ENCODE measurements at regions not wholly inside any gene's neighbourhood (a gene's known extent, or its start where the extent isn't known, plus 50 kb on each side); places are given as distances from the start of the nearest gene placed in this dataset.
"Not testable (repeated sequence)": the region's sequence is repeated elsewhere in the genome, so short reads cannot be mapped to it uniquely, and the experiment has no call there.

- Mint-ChIP-seq H3K27me3 (no peaks in the 10 kb centered on the region), H3K4me3 (no peak overlapping the region), H3K9me3 (no peaks in the 10 kb centered on the region), H3K36me3 (ENCODE audit: low read depth) (no peaks in the 10 kb centered on the region), H3K4me1 (no peaks in the 10 kb centered on the region), H3K27ac (no peak overlapping the region)
- ChIA-PET CTCF (no interaction called here), POLR2A (no interaction called here)
- DNase-seq, result no peak
Observed at GRCh38 chr1:4482526-4482925, 171.9 kb upstream of the AJAP1 start.

- no peaks in the 10 kb centered on the region for H3K36me3 Mint-ChIP-seq (ENCODE audit: low read depth)
- no peaks in the 10 kb centered on the region for H3K27me3 Mint-ChIP-seq
- no peaks in the 10 kb centered on the region for H3K9me3 Mint-ChIP-seq
- no peaks in the 10 kb centered on the region for H3K4me1 Mint-ChIP-seq
- CTCF ChIA-PET, result no interaction called here
- no peak overlapping the region for H3K27ac Mint-ChIP-seq
- POLR2A ChIA-PET, result no interaction called here
- no peak for DNase-seq
- H3K4me3 Mint-ChIP-seq, result no peak overlapping the region
Observed at GRCh38 chr1:4483021-4483625, 171.3 kb upstream of the AJAP1 start.

GRCh38 chr1:4485398-4485797 is 169.0 kb upstream of the AJAP1 start:
- H3K27me3 Mint-ChIP-seq, result peaks cover under 1% of the 10 kb centered on the region
- POLR2A ChIA-PET, result no interaction called here
- no peaks in the 10 kb centered on the region for H3K9me3 Mint-ChIP-seq
- no peak for DNase-seq
- H3K4me1 Mint-ChIP-seq, result no peaks in the 10 kb centered on the region
- H3K27ac Mint-ChIP-seq, result no peak overlapping the region
- no peaks in the 10 kb centered on the region for H3K36me3 Mint-ChIP-seq (ENCODE audit: low read depth)
- CTCF ChIA-PET, result no interaction called here
- no peak overlapping the region for H3K4me3 Mint-ChIP-seq

- POLR2A ChIA-PET, result no interaction called here
- H3K36me3 Mint-ChIP-seq (ENCODE audit: low read depth), result no peaks in the 10 kb centered on the region
- no peak overlapping the region for H3K27ac Mint-ChIP-seq
Observed at GRCh38 chr1:4485878-4486277, 168.5 kb upstream of the AJAP1 start.

GRCh38 chr1:4486408-4487120 is 167.8 kb upstream of the AJAP1 start:
- Mint-ChIP-seq H3K36me3 (ENCODE audit: low read depth) (no peaks in the 10 kb centered on the region), H3K4me1 (no peaks in the 10 kb centered on the region), H3K27ac (peak overlapping the region; percentile 41), H3K4me3 (no peak overlapping the region), H3K9me3 (no peaks in the 10 kb centered on the region), H3K27me3 (peaks cover 2% of the 10 kb centered on the region)
- CTCF ChIA-PET, result no interaction called here
- DNase-seq, result no peak
- POLR2A ChIA-PET, result no interaction called here

More at GRCh38 chr1:4485878-4486277, 168.5 kb upstream of the AJAP1 start:
- CTCF ChIA-PET, result no interaction called here
- H3K9me3 Mint-ChIP-seq, result no peaks in the 10 kb centered on the region
- H3K27me3 Mint-ChIP-seq, result peaks cover 2% of the 10 kb centered on the region
- H3K4me1 Mint-ChIP-seq, result no peaks in the 10 kb centered on the region
- DNase-seq, result no peak
- no peak overlapping the region for H3K4me3 Mint-ChIP-seq

GRCh38 chr1:4488018-4488417 is 166.4 kb upstream of the AJAP1 start:
- no peak for DNase-seq
- no peak overlapping the region for H3K27ac Mint-ChIP-seq
- no peaks in the 10 kb centered on the region for H3K36me3 Mint-ChIP-seq (ENCODE audit: low read depth)
- H3K9me3 Mint-ChIP-seq, result no peaks in the 10 kb centered on the region
- ChIA-PET POLR2A (no interaction called here), CTCF (no interaction called here)
- H3K27me3 Mint-ChIP-seq, result peaks cover 2% of the 10 kb centered on the region
- H3K4me1 Mint-ChIP-seq, result no peaks in the 10 kb centered on the region
- H3K4me3 Mint-ChIP-seq, result no peak overlapping the region

- Mint-ChIP-seq H3K27ac (no peak overlapping the region), H3K4me1 (no peaks in the 10 kb centered on the region), H3K27me3 (peaks cover 2% of the 10 kb centered on the region), H3K4me3 (no peak overlapping the region), H3K36me3 (ENCODE audit: low read depth) (no peaks in the 10 kb centered on the region), H3K9me3 (no peaks in the 10 kb centered on the region)
- ChIA-PET POLR2A (interaction anchor here (0.6 kb wide), 1 partner anchor 9 kb away, joined by 3 read pairs; no protein-coding TSS in a partner anchor), CTCF (no interaction called here)
- DNase-seq, result no peak
Observed at GRCh38 chr1:4489486-4489885, 164.9 kb upstream of the AJAP1 start.

- H3K36me3 Mint-ChIP-seq (ENCODE audit: low read depth); H3K9me3 Mint-ChIP-seq; H3K4me3 Mint-ChIP-seq; DNase-seq; H3K4me1 Mint-ChIP-seq; H3K27me3 Mint-ChIP-seq; H3K27ac Mint-ChIP-seq; CTCF ChIA-PET: not testable (repeated sequence)
- POLR2A ChIA-PET, result interaction anchor here (0.6 kb wide), 1 partner anchor 10 kb away, joined by 3 read pairs; no protein-coding TSS in a partner anchor
Observed at GRCh38 chr1:4489992-4490391, 164.4 kb upstream of the AJAP1 start.

- ChIA-PET POLR2A (no interaction called here), CTCF (no interaction called here)
- H3K4me3 Mint-ChIP-seq, result no peak overlapping the region
- H3K27ac Mint-ChIP-seq, result no peak overlapping the region
- H3K9me3 Mint-ChIP-seq, result no peaks in the 10 kb centered on the region
- H3K4me1 Mint-ChIP-seq, result no peaks in the 10 kb centered on the region
- H3K27me3 Mint-ChIP-seq, result peaks cover 2% of the 10 kb centered on the region
- H3K36me3 Mint-ChIP-seq (ENCODE audit: low read depth), result no peaks in the 10 kb centered on the region
- no peak for DNase-seq
Observed at GRCh38 chr1:4494027-4494426, 160.4 kb upstream of the AJAP1 start.

GRCh38 chr1:4494558-4494957 is 159.9 kb upstream of the AJAP1 start:
- peaks cover 2% of the 10 kb centered on the region for H3K27me3 Mint-ChIP-seq
- no peak for DNase-seq
- H3K27ac Mint-ChIP-seq, result no peak overlapping the region
- CTCF ChIA-PET, result no interaction called here
- H3K9me3 Mint-ChIP-seq, result no peaks in the 10 kb centered on the region
- H3K4me3 Mint-ChIP-seq, result no peak overlapping the region
- H3K36me3 Mint-ChIP-seq (ENCODE audit: low read depth), result no peaks in the 10 kb centered on the region
- H3K4me1 Mint-ChIP-seq, result no peaks in the 10 kb centered on the region
- POLR2A ChIA-PET, result no interaction called here

GRCh38 chr1:4495809-4496208 is 158.6 kb upstream of the AJAP1 start:
- H3K36me3 Mint-ChIP-seq (ENCODE audit: low read depth), result no peaks in the 10 kb centered on the region
- ChIA-PET POLR2A (no interaction called here), CTCF (no interaction called here)
- no peak for DNase-seq
- H3K4me1 Mint-ChIP-seq, result no peaks in the 10 kb centered on the region
- H3K27me3 Mint-ChIP-seq, result no peaks in the 10 kb centered on the region
- no peak overlapping the region for H3K4me3 Mint-ChIP-seq
- no peak overlapping the region for H3K27ac Mint-ChIP-seq
- no peaks in the 10 kb centered on the region for H3K9me3 Mint-ChIP-seq

- Mint-ChIP-seq H3K4me1 (no peaks in the 10 kb centered on the region), H3K27ac (no peak overlapping the region), H3K9me3 (no peaks in the 10 kb centered on the region), H3K36me3 (ENCODE audit: low read depth) (no peaks in the 10 kb centered on the region), H3K27me3 (no peaks in the 10 kb centered on the region), H3K4me3 (no peak overlapping the region)
- POLR2A ChIA-PET, result no interaction called here
- CTCF ChIA-PET, result no interaction called here
- DNase-seq, result no peak
Observed at GRCh38 chr1:4500441-4500840, 154.0 kb upstream of the AJAP1 start.

- Mint-ChIP-seq H3K4me3 (no peak overlapping the region), H3K9me3 (no peaks in the 10 kb centered on the region), H3K36me3 (ENCODE audit: low read depth) (no peaks in the 10 kb centered on the region), H3K27ac (no peak overlapping the region), H3K27me3 (no peaks in the 10 kb centered on the region), H3K4me1 (no peaks in the 10 kb centered on the region)
- ChIA-PET CTCF (no interaction called here), POLR2A (no interaction called here)
- DNase-seq, result no peak
Observed at GRCh38 chr1:4506591-4506990, 147.8 kb upstream of the AJAP1 start.

GRCh38 chr1:4509206-4509605 is 145.2 kb upstream of the AJAP1 start:
- Mint-ChIP-seq H3K36me3 (ENCODE audit: low read depth) (no peaks in the 10 kb centered on the region), H3K27me3 (no peaks in the 10 kb centered on the region), H3K4me1 (no peaks in the 10 kb centered on the region), H3K9me3 (no peaks in the 10 kb centered on the region), H3K27ac (no peak overlapping the region), H3K4me3 (no peak overlapping the region)
- ChIA-PET CTCF (no interaction called here), POLR2A (no interaction called here)
- DNase-seq, result no peak
